HG02763 (cell line): ENCODE measurements at regions not wholly inside any gene's neighbourhood (a gene's known extent, or its start where the extent isn't known, plus 50 kb on each side); places are given as distances from the start of the nearest gene placed in this dataset.
"Not testable (repeated sequence)": the region's sequence is repeated elsewhere in the genome, so short reads cannot be mapped to it uniquely, and the experiment has no call there.

Source experiments
- ATAC-seq: cut with Tn5 transposase; IDR thresholded peaks from one replicate; pipeline ENCODE4 v1.9.1; 2021; ENCODE audit warnings: mild to moderate bottlenecking, moderate library complexity; ENCODE audit not compliant: unreplicated experiment

DNA sequence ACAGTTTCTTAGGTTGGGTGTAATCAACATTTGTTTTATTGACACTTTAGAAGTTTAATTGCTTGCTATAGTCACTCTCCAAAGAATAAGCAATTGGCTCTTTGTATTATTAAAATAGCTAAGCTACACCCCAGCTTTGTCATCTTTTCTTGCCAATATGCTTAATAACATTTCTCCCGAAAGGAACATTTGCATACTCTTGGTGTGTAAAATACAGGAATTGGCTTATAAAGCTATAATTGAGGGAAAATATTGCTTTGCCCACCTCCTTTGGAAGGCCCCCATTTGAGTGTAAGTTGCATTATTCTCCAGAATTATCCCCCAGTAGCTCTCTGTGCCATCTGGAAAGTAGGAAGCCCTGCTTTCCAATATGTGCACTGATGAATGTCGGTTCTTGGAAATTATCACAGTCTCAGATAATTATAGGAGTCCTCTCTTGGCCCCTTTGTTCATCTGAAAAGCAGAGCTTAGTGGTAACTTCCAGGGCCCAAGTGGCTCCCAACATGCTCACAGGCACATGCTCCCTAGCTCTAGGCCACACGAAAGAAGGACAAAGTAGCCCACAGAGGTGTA lies 92.4 kb upstream of the B3GAT2 start:
- ATAC-seq, result no peak

DNA sequence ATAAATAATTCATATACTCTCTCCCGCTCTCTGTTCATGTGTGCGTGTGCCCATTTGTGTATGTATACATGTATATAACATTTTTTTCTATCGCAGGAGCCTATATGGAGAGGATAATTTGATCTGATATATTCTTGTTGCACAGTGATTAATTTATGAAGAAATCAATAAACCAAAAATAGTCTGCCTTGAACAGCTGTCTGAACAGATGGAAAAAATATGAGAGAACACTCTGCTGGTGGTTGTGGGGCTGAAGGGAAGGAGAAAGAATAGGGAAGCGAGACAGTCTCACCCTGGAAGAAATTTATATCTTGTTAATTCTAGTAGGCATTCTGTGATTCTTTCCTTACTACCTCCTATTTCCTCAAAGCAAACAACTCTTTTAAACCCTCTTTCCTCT lies 96.6 kb upstream of the B3GAT2 start:
- ATAC-seq, result no peak

DNA sequence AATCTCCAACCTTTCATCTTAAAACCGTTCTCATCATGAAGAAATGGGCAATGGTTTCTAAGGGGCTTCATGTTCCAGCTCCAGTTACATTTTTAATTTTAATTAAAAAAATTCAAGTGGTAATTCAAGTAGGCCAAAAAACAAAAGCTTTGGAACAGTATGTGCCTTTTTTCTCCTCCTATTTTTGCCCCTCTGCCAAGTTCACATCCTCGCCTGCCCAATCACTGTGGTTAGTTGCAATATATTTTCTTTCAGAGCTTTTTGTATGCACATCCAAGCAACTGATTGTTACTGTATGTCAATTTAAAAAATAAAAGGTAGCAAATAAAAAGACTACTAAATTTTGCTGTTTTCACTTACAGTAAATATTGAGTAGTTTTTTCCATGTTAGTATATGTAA lies 99.8 kb upstream of the B3GAT2 start:
- no peak for ATAC-seq

DNA sequence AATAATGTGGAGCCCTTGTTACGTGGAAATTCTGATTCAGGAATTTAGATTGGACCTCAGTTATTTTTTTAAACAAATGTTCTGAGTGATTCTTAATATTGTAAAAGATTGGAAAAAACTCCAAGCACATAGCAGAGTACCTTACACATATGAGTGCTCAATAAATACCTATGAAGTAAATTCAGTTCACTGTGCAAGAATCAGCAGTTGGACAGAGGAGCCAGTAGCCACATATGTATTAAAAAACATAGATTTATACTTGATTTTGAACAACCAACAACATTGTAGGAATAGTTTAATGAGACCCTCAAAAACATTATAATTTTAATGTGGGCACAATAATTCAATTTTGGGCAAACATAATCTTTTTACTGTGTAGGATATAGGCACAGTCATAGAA lies 109.3 kb upstream of the B3GAT2 start:
- no peak for ATAC-seq

DNA sequence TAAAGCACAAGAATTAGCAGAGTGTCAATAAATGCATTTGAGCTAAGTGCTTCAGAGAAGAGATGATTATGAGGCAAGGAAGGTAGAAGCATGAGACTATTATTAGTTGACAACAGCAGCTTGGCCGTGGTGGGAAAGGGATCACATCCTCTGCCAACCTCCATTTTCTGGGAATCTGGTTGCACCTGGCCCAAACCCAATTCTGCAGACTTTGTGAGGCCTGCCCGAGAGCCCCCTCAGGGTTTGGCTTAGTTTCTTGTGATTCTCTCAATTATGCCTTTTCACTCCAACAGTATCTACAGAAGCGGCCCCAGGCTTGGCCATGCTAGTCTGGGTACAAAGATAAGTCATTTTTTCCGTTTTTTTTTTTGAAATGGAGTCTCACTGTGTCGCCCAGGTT lies 111.0 kb upstream of the B3GAT2 start:
- ATAC-seq, result no peak

DNA sequence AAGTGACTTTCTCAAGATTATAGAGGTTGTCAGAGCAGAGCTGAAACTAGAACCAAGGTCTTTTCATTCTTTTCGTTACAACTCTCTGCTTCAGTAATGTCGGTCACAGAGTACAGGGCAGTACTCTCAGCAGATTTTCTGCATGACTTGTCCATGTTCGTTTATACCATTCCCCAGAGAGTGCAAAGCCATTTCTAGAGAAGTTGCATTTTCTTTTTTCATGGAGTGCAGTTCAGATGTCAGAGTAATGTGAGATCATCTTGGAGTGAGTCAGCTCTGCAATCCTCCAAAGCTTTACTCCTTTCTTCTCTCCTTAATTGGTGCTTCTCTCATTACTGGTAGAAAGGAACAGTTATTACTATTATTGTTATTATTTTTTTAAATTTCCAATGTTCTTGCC lies 115.6 kb upstream of the B3GAT2 start:
- no peak for ATAC-seq

DNA sequence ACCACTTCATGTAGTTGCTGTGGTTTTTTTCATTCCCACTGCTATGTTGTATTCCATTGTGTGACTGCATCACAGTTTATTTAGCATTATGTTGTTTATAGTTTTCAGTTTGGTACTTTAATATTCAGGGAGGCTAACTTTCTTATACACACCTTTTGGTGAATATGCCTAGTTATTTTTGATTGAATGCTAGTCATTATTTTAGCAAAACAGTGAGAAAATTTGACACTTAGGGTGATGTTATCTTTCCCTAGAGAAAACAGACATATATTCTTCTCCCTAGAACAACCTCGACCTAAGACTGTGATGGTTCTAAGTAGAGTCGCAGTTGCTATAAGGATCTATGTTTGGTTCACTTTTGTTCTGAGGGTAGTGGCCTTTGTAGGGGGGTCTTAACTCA lies 120.8 kb upstream of the B3GAT2 start:
- no peak for ATAC-seq

DNA sequence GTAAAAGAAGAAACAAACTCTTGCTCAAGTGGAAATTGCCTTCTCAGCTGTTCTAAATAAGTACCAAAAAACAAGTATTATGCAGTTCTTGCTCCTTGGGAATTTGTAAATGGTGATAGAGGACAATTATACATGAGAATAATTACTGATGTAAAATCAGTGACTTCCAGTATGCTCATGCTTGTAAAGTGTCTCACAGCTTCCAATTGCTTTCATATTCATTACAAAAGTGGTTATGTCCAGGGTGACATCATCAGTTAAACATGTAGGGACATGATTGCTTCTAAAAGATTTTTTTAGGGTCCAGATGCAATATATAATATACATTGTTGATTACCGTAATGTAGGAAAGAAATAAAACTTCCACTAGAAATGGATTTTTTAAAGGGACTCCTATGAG lies 122.8 kb upstream of the B3GAT2 start:
- no peak for ATAC-seq

DNA sequence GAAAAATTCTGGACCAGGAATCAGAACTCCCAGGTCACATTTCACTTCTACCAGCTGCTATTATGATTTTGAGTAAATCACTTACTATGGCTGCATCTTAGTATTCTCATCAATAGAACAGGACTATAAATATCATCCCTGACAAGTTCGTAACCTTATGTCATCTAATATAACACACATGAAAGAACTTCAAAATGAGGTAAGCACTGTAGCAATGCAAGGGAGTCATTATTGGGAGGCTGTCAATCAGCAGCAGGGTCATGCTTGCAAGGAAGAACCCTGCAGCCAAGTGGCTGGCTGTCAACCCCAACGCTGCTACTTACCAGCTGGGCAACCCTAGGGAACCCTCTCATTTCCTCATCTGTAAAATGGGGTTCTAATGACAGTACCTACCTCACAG lies 123.3 kb upstream of the B3GAT2 start:
- no peak for ATAC-seq

DNA sequence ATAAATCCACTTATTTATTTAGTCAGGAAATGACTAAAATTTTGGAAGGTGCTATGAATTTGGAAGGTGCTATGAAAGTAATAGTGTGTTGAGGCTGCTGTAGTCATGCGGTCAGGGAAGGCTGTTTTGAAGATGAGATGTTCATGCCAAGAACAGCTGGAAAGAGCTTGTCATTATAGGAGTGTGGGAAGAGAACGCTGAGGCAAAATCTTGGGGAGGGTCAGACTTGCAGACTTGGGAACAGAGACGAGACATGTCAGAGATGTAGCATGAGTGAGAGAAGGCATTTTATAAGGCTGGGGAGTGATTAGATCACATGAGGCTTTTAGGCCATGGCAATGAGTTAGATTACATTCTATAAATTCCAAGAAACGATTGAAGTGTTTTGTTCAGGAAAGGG lies 124.0 kb upstream of the B3GAT2 start:
- no peak for ATAC-seq

DNA sequence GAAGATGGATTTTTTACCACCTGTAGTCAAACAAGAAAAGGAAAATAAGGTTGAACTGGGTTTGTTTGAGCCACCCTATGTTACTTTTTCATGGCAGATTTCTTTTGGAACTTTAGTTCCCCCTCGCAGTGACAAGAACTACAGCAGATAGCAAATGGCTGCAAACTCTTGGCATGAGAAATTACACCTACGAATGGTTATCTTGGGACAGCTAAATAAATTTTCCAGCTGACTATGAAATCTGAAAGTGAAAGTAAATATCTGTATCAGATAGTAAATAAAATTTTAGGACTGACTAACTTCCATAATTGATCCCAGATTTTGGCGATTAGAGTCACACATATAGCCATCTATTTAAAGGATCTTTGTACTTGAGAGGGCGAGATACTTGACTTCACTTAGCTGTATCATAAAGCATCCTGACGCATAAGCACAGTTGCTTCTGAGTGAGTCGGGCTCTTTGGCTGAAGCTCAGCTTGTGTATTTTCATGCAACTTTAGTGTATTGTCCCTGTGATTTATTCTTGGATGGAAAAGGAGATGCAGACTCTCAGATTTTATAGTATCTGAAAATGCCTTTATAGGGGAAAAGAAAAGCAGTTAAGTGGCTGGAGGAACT lies 125.3 kb upstream of the B3GAT2 start:
- no peak for ATAC-seq

DNA sequence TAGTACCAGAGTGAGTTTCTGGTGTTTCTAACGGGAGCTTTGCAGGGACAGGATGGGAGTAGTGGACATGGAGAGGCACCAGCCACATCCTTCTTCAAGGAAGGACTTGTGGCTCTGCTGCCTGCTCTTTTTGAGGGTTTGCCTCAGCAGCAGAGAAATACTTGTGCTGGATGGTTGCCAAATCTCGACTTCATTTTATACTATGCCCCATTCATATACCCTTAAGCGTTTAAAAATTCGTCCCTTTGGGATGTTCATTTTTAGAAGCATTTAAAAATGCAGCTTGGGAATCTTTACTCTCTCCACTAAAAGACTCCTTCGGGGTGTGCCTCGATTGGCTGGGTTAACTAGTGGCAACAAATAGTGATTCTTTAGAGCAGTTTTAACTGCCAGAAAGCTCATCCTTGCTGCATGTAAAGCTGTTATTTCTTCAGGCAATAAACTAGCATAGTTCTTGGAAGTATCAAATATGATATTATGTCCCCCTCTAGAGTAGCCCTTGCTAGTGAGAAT lies 126.5 kb upstream of the B3GAT2 start:
- ATAC-seq, result no peak

DNA sequence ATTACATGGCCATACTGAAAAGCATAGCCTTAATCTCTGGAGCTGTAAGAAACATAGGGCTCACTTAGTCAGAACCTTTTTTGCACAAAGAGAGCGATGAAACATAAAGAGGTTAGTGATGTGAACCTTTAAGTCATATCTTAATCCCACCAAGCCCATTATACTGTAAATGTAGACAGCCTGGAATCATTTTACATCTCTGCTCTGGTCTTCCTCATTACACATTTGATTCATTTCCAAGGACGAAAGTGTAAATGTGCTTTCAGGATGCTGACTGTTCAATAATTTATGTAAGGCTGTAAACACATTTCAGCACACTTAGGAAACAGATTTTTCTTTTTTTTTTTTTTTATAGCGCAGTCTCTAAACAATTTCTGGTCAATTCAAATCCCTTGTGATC lies 131.3 kb upstream of the B3GAT2 start:
- ATAC-seq, result no peak

DNA sequence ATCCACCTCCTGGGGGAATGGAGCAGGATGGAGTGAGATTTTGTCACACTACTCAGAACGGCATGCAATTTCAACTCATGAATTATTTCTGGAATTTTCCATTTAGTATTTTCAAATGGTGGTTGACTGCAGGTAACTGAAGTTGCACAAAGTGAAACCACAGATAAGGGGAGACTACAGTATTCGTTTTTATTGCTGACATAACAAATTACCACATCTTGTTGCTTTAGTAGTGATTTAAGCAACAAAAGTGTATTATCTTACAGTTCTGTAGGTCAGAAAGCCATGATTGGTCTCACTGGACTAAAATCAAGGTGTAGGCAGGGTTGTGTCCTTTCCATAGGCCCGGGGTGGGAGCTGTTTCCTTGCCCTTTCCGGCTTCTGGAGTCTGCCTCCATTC lies 133.4 kb upstream of the B3GAT2 start:
- no peak for ATAC-seq

DNA sequence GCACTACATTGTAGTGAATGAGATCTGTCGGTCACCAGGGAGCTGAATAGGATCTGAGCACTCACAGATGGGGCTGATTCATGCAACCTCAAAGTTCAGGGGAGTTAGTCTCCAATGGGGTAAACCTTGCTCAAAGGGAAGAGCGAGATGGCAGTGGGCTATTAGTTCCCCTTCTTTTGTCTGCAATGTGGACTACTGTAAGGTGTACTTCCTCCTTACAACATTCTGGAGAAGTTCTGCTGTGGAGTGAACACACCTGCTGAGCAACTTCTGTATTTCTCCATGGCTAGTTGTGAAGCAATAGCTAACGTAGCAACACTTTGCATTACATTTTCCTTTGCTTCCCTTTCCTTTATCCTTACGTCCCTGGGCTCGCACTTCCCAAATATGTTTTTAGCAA lies 134.3 kb upstream of the B3GAT2 start:
- no peak for ATAC-seq

DNA sequence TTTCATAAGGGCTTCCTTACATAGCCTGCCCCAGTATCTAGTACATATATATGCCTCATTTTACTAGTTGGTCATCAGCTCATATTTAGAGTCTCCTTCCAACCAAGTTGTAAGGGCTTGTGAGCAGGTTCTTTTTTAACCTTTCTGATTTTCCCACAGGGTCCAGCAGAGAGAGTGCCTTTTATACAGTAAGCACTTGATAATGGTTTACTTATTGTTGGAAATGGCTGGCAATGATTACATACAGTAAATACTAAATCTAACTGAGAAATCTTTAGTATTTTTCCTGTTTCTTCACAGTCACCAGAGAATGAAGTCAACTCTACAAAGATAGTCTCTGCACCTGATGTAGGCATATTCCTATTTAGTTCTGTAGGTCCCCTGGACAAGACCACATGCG lies 135.1 kb upstream of the B3GAT2 start:
- no peak for ATAC-seq

DNA sequence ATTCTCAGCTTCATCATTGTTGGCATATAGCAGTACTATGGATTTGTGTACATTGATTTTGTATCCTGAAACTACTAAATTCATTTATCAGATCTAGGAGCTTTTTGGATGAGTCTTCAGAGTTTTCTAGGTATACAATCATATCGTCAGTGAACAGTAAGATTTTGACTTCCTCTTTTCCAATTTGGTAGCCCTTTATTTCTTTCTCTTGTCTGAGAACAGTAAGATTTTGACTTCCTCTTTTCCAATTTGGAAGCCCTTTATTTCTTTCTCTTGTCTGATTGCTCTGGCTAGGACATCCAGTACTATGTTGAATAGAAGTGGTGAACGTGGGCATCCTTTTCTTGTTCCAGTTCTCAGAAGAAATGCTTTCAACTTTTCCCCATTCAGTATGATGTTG lies 140.4 kb upstream of the B3GAT2 start:
- ATAC-seq, result not testable (repeated sequence)

DNA sequence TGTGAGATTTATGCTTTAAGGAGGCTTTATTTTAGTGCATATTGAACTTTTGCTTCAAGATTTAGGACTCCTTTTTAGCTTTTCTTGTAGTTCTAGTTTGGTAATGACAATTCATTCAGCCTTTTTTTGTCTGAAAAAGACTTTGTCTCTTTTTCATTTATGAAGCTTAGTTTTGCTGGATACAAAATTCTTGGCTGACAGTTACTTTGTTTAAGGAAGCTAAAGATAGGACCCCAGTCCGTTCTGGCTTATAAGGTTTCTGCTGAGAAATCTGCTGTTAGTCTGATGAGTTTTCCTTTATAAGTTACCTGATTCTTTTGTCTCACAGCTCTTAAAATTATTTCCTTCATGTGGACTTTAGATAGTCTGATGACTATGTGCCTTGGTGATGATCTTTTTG lies 142.8 kb upstream of the B3GAT2 start:
- no peak for ATAC-seq

DNA sequence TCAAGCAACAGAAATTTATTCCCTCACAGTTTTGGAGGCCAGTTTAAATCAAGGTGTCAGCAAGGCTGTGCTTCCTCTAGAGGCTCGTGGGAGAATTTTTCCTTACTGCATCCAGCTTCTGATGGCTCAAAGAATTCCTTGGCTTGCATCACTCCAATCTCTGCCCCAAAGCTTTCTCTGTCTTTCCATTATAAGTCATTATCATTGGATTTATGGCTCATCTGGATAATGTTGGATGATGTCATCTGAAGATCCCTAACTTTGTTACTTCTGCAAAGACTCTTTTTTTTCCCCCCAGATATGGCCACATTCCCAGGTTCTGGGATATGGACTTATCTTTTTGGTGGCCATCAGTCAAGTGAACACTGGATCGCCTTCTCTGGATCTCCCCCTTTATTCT lies 146.3 kb upstream of the B3GAT2 start:
- ATAC-seq, result no peak

DNA sequence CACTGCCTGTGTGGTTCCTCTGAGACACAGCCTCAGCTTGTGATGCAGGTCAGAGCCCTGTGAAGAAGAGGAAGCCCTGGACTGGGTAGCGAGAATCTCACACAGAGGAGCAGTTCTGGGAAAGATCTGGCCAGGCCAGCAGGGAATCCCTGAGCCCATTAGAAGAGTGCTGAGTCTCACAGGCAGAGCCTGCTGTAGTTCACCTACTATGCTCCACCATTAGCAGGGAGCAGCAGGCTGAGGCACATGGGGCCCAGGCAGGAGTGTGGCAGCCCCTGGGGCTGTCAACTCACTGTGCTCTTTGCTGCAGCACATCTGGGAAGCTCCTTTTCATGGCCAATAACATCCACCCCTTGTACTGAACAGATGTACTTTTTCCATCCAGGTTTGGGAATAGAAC lies 146.8 kb upstream of the B3GAT2 start:
- ATAC-seq, result no peak

DNA sequence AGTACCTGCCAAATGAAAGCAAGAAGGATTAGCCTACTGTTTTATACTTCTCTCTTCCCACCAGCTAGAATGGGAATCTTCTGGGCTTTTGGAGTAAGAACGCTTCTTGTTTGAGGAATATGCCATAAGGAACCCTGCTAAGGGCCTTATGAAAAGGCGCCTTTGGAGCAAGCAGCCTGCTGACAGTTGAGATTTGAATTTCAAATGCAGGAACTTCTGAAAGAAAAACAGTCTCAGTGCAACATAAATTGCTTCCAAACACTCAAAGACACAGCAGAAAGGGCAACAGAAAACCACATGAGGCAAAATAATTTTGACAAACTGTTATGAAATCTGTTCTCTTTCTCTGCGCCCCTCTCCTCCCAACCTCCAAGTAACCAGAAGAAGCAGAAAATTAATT lies 149.4 kb upstream of the B3GAT2 start:
- ATAC-seq, result no peak

DNA sequence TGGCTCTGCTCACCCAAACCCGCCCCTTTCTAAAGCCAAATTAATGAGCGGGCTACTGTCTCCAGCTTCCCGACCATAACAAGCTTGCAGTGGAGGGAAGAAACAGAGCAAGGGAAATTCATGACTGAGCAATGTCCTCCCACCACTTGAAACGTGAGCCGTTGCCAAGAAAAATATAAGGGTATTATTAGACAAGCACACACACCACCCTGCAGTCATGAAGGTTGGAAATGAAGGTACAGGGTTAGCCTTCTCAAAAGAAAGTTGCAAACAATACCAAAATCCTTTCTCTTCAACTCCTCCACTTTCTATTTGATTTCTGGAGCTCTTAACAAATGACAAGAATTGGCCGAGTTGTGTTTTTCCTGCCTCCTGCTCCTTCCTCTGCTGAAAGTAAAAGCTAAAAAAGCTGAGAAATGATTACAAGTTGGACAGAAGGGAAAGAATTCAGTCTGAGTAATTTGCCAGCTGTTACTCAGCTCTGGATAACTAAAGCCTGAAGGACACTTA lies 151.1 kb upstream of the B3GAT2 start:
- no peak for ATAC-seq

DNA sequence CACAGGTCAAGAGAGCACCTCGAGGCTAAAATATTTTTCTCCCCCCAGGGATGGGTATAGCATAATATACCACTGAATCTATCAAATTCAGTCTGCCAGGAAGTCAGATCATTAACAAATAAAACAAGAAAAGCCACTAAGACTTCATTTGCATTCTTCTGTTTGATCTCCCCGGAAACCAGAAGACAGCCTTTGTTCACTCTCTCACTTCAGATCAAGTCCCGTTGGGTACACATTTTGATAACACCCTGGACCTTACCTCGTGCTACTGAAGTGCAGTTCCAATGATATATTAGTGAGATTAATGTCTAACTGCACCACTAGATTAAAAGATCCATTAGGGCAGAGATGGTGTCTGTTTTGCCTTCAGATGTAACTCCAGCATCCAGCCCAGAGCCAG lies 157.7 kb upstream of the B3GAT2 start:
- no peak for ATAC-seq
